Astrocyte (in vitro differentiated cells and primary cell): ENCODE measurements at regions not wholly inside any gene's neighbourhood (a gene's known extent, or its start where the extent isn't known, plus 50 kb on each side); places are given as distances from the start of the nearest gene placed in this dataset.

Experiments
- EZH2 ChIP-seq: IDR thresholded peaks from 2 replicates; pipeline ENCODE4 v1.6.1; 2012; ENCODE audit warnings: mild to moderate bottlenecking, low read length, inconsistent platforms; ENCODE audit not compliant: insufficient read depth
- TF ChIP-seq, protein P1 (sequence below): IDR thresholded peaks from 2 replicates; pipeline ENCODE4 v1.5.1; 2011; ENCODE audit warnings: low read depth, mild to moderate bottlenecking, inconsistent platforms, low read length, moderate library complexity; ENCODE audit not compliant: insufficient read depth

DNA sequence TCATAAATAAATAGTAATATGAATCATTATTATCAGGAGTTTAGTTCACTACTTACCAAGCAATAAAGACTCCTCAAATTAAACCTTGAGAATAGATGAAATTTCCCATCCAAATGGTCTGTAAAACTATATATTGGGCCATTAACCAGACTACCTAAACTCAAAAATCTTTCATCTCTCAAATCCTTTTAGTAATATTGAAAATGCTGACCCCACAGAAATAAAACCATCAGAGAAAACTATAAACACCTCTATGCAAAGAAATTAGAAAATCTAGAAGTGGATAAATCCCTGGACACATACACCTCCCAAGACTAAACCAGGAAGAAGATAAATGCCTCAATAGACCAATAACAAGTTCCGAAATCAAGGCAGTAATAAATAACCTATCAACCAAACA, 723.2 kb downstream of the TLE4 start:
- no peak for TF ChIP-seq EZH2
- TF ChIP-seq, protein P1, sequence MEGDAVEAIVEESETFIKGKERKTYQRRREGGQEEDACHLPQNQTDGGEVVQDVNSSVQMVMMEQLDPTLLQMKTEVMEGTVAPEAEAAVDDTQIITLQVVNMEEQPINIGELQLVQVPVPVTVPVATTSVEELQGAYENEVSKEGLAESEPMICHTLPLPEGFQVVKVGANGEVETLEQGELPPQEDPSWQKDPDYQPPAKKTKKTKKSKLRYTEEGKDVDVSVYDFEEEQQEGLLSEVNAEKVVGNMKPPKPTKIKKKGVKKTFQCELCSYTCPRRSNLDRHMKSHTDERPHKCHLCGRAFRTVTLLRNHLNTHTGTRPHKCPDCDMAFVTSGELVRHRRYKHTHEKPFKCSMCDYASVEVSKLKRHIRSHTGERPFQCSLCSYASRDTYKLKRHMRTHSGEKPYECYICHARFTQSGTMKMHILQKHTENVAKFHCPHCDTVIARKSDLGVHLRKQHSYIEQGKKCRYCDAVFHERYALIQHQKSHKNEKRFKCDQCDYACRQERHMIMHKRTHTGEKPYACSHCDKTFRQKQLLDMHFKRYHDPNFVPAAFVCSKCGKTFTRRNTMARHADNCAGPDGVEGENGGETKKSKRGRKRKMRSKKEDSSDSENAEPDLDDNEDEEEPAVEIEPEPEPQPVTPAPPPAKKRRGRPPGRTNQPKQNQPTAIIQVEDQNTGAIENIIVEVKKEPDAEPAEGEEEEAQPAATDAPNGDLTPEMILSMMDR = no peak
